PFSK-1 (cell line): ENCODE measurements at regions not wholly inside any gene's neighbourhood (a gene's known extent, or its start where the extent isn't known, plus 50 kb on each side); places are given as distances from the start of the nearest gene placed in this dataset.

Source experiments
- FOXP2 ChIP-seq: optimal IDR thresholded peaks from 2 replicates; pipeline ENCODE3; 2011; ENCODE audit warnings: borderline replicate concordance, control low read depth, inconsistent platforms; ENCODE audit not compliant: insufficient read depth; ENCODE audit errors: extremely low read length, extremely low read depth
- POLR2AphosphoS5 ChIP-seq: IDR thresholded peaks from 2 replicates; pipeline ENCODE4 v1.6.1; 2012; ENCODE audit warnings: low read depth, mild to moderate bottlenecking, control low read depth, low read length, moderate library complexity
- SIN3A ChIP-seq: IDR thresholded peaks from 2 replicates; pipeline ENCODE4 v1.6.1; 2012; ENCODE audit warnings: mild to moderate bottlenecking, low read length, moderate library complexity, borderline replicate concordance; ENCODE audit not compliant: insufficient read depth

DNA sequence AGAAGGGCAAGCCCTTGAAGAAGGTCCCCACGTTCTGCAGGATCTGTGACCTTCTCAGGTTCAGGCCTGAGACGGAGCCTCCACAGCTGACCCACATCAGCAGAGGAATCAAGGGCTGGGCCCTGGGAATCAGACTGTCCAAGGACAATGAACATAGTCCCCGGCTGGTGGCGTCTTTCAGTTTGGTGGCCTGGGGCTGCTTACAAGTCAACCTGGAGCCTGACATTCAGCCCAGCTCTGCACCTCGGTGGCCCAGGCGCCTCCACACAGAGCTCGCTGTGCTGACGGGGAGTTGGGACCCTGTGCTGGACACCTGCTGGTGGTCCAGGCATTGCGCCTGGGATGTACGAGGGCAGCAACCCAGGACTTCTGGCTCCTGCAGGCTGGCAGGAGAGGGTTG lies 523.5 kb downstream of the TBC1D22A start:
- no peak for TF ChIP-seq POLR2AphosphoS5
- no peak for TF ChIP-seq SIN3A
- TF ChIP-seq FOXP2, result no peak
